GM13976 (cell line): ENCODE measurements at regions not wholly inside any gene's neighbourhood (a gene's known extent, or its start where the extent isn't known, plus 50 kb on each side); places are given as distances from the start of the nearest gene placed in this dataset.
"Not testable (repeated sequence)": the region's sequence is repeated elsewhere in the genome, so short reads cannot be mapped to it uniquely, and the experiment has no call there.

Experiments
- DNase-seq: peaks from one replicate; pipeline ENCODE4 v3.0.0; 2012; ENCODE audit warnings: low spot score
- in situ Hi-C: fragments of 300-500 bp; cut with MboI; formaldehyde crosslinking; loops from one replicate; pipeline ENCODE4 v1.12.0; 2022; ENCODE audit warnings: low sequenced_read_pairs, mixed read lengths, inconsistent platforms; ENCODE audit not compliant: unreplicated experiment

- in situ Hi-C loops: not testable (repeated sequence)
These were observed 5423.2 kb upstream of the TPTE start for GRCh38 chr21:5098010-5098743.

GRCh38 chr21:5100604-5101174 is 5420.7 kb upstream of the TPTE start:
- in situ Hi-C loops, DNase-seq: not testable (repeated sequence)

More at GRCh38 chr21:5098010-5098743, 5423.2 kb upstream of the TPTE start:
- not testable (repeated sequence) for DNase-seq

DNA sequence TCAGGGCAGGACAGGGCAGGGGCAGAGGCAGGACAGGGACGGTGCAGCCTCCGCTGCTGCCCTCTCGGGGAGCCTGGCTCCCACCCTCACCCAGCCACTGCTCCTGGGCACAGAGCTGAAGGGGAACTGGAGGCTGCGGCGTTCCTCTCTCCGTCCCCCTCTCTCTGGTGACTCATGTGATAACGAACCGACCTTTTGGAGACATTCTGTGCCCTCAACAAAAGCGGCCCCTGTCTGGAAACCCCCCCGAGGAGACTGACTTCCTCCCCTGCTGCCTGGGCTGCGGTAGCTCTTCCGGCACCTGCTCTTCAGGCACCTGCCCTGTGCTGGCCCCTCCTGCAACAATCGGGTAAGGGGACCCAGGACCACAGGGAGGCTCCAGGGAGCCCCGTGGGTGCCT is 5419.6 kb upstream of the TPTE start:
- in situ Hi-C loops, DNase-seq: not testable (repeated sequence)

- DNase-seq, in situ Hi-C loops: not testable (repeated sequence)
These were observed 5417.4 kb upstream of the TPTE start for GRCh38 chr21:5103880-5104561.

DNA sequence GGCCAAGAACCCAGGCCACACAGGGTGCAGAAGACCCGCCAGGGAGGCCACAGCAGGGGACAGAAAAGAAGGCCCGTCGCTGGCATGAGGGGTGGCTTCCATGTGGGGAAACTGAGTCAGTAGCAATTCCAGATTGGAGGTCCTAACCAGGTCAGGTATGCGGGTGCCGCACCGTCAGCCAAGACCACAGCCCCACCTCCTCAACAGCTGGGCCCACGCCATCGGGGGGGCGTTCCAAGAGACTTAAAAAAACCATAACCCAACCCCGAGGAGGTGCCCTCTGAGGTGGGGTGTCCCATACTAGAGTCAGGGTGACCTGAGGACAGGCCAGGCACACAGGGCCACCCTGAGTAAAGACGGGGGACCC is 5416.8 kb upstream of the TPTE start:
- DNase-seq, in situ Hi-C loops: not testable (repeated sequence)

- in situ Hi-C loops, DNase-seq: not testable (repeated sequence)
These were observed 5415.3 kb upstream of the TPTE start for GRCh38 chr21:5105939-5106708.

DNA sequence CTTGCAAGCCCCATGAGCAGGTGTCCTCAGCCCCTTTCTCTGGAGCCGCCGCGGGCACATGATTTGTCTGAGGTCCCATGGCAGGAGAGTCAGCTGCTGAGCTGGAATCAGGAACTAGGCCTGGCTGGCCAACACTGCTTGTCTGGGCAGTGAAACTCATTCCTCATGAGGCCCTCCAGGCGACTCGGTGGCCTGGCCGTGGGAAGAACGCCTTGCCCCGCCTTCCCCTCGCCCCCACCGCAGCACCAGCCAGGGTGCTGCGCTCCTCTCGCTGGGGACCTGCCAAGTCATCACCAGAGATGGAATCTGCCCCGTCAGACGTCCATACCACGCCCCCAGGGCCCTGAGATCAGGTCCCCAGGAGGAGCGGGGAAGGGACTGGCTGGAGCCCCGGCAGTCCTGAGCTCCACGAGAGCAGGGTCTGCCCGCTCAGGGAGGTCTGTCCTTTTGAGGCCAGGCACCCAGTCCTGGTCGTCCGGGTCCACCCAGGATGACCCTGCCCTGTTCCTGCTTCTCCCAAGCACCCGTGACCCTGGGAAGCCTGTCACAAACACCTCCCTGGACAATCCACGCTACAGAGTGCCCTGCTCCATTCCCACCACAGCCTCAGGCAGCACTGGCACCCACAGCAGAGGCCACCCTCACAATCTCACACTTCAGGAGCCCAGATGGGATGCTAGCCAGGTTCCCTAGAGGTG is 5414.5 kb upstream of the TPTE start:
- DNase-seq, in situ Hi-C loops: not testable (repeated sequence)

DNA sequence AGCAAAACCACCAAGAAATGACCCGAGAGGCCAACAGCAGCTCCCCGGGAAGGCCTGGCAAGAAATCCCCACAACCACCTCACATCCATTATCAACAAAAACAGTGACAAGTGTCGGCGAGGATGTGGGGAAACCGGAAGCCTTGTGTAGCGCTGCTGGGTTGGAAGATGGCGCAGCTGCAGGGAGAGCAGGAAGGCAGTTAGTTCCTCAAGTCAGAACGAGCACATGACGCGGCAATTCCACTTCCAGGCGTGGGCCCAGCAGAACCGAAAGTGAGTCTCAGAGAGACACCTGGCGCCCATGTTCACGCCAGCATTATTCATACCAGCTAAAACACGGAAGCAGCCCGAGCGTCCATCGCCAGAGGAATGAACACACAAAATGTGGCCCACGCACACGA is 5413.7 kb upstream of the TPTE start:
- DNase-seq, in situ Hi-C loops: not testable (repeated sequence)

GRCh38 chr21:5108048-5108775 is 5413.2 kb upstream of the TPTE start:
- in situ Hi-C loops, DNase-seq: not testable (repeated sequence)

DNA sequence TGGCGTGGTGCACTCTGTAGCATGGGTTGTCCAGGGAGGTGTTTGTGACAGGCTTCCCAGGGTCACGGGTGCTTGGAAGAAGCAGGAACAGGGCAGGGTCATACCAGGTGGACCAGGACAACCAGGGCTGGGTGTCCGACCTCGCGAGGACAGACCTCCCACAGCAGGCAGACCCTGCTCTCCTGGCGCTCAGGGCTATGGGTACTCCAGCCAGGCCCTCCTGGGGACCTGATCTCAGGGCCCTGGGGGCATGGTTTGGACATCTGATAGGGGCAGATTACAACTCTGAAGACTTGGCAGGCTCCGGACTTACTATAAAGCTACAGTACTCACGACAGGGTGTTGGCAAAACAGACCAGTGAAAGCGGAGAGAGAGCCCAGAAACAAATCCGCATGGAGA is 5410.2 kb upstream of the TPTE start:
- DNase-seq, in situ Hi-C loops: not testable (repeated sequence)

DNA sequence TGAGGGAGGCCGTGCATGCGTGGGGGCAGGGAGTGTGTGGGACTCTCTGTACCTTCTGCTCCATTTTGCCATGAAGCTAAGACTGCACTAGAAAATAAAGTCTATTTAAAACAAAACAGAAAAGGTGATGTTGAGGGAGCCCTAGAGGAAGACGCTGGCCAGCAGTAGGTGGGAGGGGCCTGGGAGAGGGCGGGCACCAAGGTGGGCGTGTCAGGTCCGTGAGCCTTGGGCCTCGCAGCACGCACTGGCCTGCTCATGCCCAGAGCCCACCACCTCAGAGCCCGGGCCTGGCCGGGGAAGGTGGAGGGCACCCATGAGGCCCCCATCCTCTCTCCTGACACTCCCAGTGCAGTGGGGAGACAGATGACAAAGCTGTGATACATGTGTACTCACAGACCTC is 5408.3 kb upstream of the TPTE start:
- in situ Hi-C loops, DNase-seq: not testable (repeated sequence)

- DNase-seq, in situ Hi-C loops: not testable (repeated sequence)
These were observed 5406.9 kb upstream of the TPTE start for GRCh38 chr21:5114468-5114867.

DNA sequence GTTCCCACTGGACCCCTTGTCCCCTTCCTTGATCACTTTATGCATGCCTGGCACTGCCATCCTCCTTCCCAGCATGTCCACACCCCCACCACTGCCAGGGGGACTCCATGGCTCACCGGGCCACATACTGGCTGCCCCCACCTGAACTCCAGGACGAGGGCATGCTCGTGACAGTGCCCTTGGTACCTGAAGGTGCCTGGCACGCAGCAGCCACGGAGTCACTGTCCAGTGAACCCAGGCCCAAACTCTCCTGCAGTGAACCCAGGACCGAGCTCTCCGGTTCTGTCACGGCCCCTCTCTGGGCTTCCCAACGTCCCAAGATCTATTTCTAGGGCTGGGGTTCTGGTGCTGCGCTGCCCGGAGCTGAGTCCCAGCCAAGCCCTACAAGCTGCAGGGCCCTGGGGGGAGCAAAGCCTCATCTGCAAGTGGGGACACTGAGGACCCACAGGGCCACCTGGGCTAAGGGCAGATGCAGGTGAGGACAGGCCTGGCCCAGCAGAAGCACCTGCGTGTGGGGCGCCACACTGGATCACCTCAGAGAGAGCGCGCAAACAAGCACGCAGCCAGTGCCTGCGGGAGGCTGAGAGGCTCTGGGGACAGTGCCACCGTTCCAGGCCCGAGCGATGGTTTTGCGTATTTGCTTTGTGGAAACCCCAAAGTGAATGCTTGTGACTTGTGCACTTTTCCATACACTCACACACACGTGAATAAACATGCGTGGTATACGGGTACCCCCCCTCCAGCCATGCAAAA is 5406.3 kb upstream of the TPTE start:
- in situ Hi-C loops, DNase-seq: not testable (repeated sequence)

DNA sequence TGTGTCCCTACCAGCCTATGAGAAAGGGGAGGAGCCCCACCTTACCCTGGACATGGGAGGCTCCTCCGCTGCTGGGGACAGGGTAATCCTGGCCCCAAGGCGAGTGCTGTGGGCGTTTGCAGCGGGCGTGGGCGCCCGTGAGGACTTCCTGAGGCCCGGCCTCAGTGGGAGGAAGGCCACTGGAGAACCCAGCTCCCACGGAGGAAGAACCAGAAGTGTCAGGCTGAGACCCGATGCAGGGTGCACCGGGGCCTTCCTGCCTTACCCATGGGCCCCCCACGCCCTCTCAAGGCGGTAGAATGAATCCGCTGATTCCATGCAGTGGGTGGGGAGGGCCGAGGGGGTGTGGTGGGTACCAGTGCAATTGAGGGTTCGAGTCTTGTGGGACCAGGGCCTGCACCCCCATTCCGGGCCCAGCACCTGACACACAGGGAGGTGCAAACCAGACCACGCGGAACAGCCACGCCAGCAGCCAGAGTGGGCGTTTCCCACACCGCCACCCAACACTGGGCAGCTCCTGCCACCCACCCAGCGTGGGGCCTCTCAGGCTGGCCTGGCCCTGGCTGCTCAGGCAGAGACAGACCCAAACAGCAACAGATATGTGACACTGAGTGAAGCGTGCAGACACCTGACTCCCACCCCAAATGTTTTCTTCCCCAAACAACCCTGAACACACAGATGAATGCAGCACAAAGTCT is 5405.6 kb upstream of the TPTE start:
- DNase-seq, in situ Hi-C loops: not testable (repeated sequence)

- in situ Hi-C loops, DNase-seq: not testable (repeated sequence)
These were observed 5404.8 kb upstream of the TPTE start for GRCh38 chr21:5116344-5117123.

DNA sequence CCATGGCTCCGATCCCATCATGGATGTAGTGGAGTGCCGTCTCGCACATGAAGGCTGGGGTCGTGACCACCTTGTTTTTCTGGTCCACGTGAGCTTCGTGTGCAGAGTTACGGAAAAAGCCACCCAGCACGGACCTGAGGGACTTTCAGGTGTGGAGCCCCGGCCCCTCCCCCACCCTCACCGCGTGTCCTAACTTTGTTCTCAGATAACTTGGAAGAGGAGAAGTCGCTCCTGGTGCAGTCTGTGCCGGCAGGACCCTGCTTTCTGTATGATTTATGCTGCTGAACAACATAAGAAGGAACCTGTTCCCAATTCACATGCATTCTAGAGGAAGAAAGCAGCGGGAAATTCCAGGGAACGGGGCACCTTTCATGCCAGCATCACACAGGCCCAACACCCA is 5404.2 kb upstream of the TPTE start:
- in situ Hi-C loops, DNase-seq: not testable (repeated sequence)
